H1 (cell line): ENCODE measurements at regions not wholly inside any gene's neighbourhood (a gene's known extent, or its start where the extent isn't known, plus 50 kb on each side); places are given as distances from the start of the nearest gene placed in this dataset.

Experiments used
- CBX8 ChIP-seq: fragments of 300-800, 300-1000 bp; sonication (generic); IDR thresholded peaks from 2 replicates; pipeline ENCODE4 v1.7.1; 2016; ENCODE audit warnings: low read depth, low read length, borderline replicate concordance

DNA sequence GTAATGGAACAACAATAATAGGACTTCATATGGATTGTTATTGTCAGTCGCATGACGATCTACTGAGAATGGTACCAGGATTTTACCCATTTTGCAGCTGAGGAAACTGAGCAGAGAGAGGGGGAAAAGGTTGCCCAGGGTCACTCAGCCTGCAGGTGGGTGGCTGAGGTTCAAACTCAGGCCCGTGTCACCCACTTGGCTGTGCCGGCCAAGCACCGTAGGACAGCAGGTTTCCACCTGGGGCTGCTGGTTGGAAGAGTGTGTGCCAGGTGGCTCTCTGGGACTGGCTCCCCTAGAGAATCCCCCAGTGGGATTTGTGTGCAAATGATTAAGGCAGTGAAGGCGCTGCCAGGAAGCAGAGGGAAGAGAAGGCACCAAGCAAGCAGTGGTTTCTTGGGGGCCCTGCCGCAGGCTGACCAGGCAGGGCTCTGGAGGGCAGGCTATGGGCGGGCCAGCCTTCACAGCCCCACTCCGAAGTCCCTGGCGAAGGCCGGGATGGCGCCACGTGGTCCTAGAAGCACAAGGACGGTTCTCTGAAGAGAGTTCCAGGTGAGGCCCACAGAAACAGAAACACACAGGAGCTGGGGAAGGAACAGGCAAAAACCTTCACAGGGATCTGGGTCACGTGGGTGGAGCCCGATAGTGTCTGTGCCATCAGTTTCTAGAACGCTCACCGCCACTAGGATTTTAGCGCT is 163.5 kb downstream of the IRF8 start (continued):
- no peak for TF ChIP-seq CBX8
